NCI-H748 (cell line): ENCODE measurements at regions not wholly inside any gene's neighbourhood (a gene's known extent, or its start where the extent isn't known, plus 50 kb on each side); places are given as distances from the start of the nearest gene placed in this dataset.

Experiments
- DNase-seq: peaks from one replicate; lab custom pipeline; 2025; ENCODE audit not compliant: unreplicated experiment; lab: John Stamatoyannopoulos, UW

GRCh38 chr22:47778160-47778658 lies 1015.8 kb downstream of the TBC1D22A start:
- no peak for DNase-seq

DNA sequence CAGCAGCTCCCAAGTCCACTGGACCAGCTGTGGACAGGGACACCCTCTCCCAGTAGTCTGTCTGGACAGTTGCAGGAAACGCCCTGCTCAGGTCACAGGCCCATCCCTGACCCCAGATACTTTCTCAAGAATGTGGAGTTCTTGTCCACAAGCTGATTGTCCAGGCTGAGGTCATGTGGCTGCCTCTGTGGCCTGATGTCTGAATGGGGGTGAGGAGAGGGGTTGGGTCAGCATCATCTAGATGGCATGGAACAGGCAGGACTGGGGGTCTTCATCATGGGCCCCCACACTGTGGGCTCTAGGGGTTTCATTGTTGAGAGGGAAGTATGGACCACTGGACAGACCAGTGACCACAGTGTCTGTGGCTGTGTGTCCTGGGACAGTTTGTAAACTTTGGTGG lies 1015.0 kb downstream of the TBC1D22A start:
- DNase-seq, result no peak

- no peak for DNase-seq
Observed at GRCh38 chr22:47776329-47776728, 1013.9 kb downstream of the TBC1D22A start.

GRCh38 chr22:47775686-47776085 lies 1013.2 kb downstream of the TBC1D22A start:
- DNase-seq, result no peak

DNA sequence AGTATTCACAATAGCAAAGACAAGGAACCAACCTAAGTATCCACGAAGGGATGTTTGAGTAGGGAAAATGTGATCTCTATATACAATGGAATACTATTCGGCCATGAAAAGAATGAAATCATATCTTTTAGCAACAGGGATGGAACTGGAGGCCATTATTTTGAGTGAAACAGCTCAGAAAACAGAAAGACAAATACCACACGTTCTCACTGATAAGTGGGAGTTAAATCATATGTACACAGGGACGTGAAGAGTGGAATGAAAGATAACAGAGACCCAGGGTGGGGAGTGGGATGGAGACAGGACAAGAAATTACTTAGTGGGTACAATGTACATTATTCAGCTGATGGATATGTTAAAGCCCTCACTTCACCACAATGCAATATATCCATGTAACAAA lies 1012.7 kb downstream of the TBC1D22A start:
- no peak for DNase-seq

DNA sequence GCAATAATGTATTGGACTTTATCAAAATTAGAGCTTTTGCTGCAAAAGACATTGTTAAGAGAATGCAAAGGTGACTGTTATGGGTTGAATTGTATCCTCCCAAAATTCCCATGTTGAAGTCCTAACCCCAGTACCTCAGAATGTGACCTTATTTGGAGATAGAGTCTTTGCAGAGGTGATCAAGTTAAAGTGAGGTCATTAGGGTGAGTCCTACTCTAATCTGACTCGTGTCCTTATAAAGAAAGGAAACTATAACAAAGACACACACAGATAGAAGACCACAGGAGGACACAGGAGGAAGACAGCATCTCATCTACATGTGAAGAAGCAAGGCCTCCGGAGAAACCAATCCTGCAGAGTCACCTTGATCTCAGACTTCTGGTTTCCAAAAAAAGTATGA lies 1011.2 kb downstream of the TBC1D22A start:
- DNase-seq, result no peak

GRCh38 chr22:47772864-47773263 lies 1010.4 kb downstream of the TBC1D22A start:
- DNase-seq, result no peak

- DNase-seq, result no peak
Observed at GRCh38 chr22:47769652-47770051, 1007.2 kb downstream of the TBC1D22A start.

DNA sequence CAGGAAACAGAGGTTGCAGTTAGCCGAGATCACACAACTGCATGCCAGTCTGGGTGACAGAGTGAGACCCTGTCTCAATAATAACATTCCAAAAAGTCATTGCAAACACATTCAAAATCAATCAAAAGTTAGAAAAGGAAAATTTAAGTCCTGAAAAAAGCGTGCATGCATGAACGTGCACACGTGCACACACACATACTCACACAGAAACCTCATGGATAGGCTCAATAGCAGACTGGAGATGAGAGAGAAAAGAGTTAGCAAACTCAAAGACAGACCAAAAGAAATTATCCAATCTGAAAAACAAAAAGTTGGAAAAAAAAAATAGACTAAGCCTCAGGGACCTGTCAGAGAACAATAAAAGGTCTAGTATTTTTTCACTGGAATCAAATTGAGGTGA lies 1005.6 kb downstream of the TBC1D22A start:
- no peak for DNase-seq

- DNase-seq, result no peak
Observed at GRCh38 chr22:47767403-47767802, 1005.0 kb downstream of the TBC1D22A start.

GRCh38 chr22:47765757-47766156 lies 1003.3 kb downstream of the TBC1D22A start:
- no peak for DNase-seq

- DNase-seq, result no peak
Observed at GRCh38 chr22:47762141-47762540, 999.7 kb downstream of the TBC1D22A start.

DNA sequence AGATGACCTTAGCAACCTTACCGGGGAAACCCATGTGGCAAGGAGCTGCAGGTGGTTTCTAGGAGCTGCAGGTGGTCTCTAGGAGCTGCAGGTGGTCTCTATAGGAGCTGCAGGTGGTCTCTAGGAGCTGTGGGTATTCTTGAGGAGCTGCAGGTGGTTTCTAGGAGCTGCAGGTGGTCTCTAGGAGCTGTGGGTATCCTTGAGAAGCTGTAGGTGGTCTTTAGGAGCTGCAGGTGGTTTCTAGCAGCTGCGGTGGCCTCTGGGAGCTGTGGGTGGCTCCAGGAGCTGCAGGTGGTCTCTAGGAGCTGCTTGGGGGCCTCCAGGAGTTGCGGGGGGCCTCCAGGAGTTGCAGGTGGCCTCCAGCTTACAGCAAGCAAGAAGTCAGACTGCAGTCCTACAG lies 997.5 kb downstream of the TBC1D22A start:
- no peak for DNase-seq

- DNase-seq, result no peak
Observed at GRCh38 chr22:47757741-47758140, 995.3 kb downstream of the TBC1D22A start.

GRCh38 chr22:47750086-47750485 lies 987.6 kb downstream of the TBC1D22A start:
- DNase-seq, result no peak

DNA sequence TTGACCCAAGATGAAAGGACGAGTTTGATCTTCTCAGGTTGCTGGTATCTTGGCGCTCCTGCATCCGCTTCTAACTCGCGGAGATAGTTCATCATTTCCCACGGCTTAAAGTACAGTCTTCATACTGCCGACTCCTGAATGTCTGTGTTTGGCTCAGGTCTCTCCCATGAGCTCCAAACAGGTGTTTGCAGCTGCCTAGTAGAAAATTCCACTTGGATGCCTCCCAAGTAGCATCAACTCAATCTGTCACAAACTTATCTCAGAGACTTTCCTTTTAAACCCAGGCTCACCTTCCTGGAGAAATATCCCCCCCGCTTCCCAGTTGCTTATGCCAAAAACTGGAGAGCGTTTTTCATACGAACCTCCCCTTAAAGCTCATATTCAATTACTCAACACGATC lies 986.5 kb downstream of the TBC1D22A start:
- DNase-seq, result no peak

DNA sequence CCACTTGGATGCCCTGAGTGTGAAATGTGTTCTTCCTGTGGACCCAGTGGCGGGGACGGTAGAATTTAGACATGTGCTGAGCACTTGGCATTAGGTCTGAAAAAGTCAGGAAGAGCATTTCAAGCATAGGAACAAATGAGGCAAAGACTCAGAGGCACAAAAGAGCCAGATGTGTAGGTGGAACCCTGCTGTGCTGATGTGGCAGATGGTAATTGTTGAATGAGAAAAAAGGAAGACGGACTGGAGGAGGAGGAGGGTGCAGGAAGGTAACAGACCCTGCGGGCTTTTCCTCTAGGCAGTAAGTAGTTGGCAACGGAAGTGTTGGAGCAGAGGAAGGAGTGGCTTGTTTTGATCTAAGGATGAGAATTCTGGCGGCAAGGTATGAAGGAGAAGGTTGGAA lies 985.8 kb downstream of the TBC1D22A start:
- no peak for DNase-seq

DNA sequence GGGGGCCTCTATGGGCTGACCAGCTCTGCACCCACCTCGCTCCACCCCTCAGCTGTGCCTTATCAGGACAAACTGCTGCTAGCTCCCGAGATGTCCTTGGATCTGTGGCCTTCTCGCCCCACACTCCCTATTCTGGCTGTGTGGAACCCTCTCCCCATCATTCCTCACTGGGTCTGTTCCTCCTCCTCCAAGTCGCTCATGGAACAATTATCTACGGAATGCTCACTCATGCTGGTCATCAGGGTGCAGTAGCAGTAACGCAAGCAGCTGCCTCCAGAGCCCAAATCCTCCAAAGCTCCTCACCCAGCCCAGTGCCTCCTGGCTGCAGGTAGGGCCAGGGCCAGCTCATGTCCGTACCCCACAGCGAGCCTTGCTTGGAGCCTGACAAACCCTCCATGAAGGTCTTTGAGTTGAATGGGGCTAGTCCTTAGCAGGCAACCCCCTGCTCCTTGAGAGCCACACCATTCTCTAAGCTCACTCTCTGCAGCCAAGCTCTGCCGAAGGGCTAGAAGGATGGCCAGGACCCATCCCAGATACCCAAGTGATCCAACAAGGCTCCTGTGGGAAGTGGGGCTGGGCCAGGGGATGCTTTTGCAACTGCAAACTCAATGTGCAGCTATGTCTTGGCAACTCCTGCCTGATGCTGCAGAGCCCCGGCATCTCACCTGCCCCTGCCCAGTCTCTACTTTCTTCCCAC lies 977.8 kb downstream of the TBC1D22A start:
- no peak for DNase-seq

DNA sequence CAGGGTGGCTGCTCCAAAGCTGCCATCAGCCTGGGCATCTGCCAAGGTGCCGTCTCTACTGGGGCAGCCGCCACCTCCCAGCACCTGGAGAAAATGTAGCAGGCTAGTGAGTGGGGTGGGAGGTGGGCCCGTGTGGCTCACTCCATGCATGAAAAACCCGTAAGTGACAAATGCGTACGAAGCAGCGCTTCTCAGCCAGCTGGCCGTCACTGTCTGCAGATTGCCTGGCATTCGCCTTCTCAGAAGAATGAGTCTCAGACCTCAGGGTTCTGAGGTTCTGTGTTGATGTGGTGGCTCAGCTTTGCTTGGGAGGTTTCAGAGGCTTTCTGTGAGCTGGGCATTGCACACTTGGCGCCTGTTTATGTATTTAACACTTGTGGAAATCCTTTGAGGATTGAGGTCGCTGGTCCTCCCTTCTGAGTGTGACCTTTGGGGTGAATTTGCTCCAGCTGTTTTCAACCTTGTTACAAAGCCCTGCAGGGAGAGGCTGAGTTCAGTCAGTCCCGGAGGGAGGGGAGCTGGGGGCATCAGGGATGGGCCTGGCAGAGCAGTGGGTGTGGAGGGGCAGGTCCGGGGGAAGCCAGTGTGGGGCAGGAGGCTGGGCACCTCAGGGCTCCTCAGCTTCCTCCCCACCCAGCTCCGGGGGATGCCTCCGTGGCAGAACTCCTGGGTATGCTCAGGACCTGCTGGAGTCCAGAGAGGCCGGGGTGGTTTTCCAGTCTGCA lies 977.0 kb downstream of the TBC1D22A start:
- DNase-seq, result no peak

GRCh38 chr22:47738472-47739013 lies 976.1 kb downstream of the TBC1D22A start:
- DNase-seq, result no peak

GRCh38 chr22:47736186-47737034 lies 974.0 kb downstream of the TBC1D22A start:
- DNase-seq, result no peak
